Stimulated activated naive CD4-positive, alpha-beta T cell (primary cell): ENCODE measurements at regions not wholly inside any gene's neighbourhood (a gene's known extent, or its start where the extent isn't known, plus 50 kb on each side); places are given as distances from the start of the nearest gene placed in this dataset.
"Not testable (repeated sequence)": the region's sequence is repeated elsewhere in the genome, so short reads cannot be mapped to it uniquely, and the experiment has no call there.

Experiments
- DNase-seq, 6 experiments: peaks; one replicate each; lab custom pipeline; 2025; lab: John Stamatoyannopoulos, UW

GRCh38 chr5:87752362-87752761 is 339.6 kb upstream of the CCNH start:
- DNase-seq, result no peak

GRCh38 chr5:87751824-87752223 is 339.1 kb upstream of the CCNH start:
- no peak for DNase-seq

GRCh38 chr5:87746891-87747377 is 334.2 kb upstream of the CCNH start:
- no peak for DNase-seq

- DNase-seq, result no peak
These were observed 333.6 kb upstream of the CCNH start for GRCh38 chr5:87746341-87746740.

GRCh38 chr5:87741881-87742280 is 329.2 kb upstream of the CCNH start:
- DNase-seq, result no peak

- DNase-seq, result no peak
These were observed 323.2 kb upstream of the CCNH start for GRCh38 chr5:87735923-87736322.

GRCh38 chr5:87733897-87734296 is 321.2 kb upstream of the CCNH start:
- no peak for DNase-seq

GRCh38 chr5:87732875-87733768 is 320.4 kb upstream of the CCNH start:
- DNase-seq, result no peak

- DNase-seq, result no peak
These were observed 317.1 kb upstream of the CCNH start for GRCh38 chr5:87729781-87730180.

- no peak for DNase-seq
These were observed 309.6 kb upstream of the CCNH start for GRCh38 chr5:87722286-87722685.

GRCh38 chr5:87718224-87718925 is 305.6 kb upstream of the CCNH start:
- DNase-seq, result not testable (repeated sequence)

GRCh38 chr5:87717761-87718160 is 305.0 kb upstream of the CCNH start:
- DNase-seq, result no peak

- DNase-seq, result no peak
These were observed 293.1 kb upstream of the CCNH start for GRCh38 chr5:87705876-87706275.

- DNase-seq, result no peak
These were observed 274.2 kb upstream of the CCNH start for GRCh38 chr5:87686975-87687374.

GRCh38 chr5:87686018-87686417 is 273.3 kb upstream of the CCNH start:
- no peak for DNase-seq

- DNase-seq, result no peak
These were observed 261.5 kb upstream of the CCNH start for GRCh38 chr5:87674235-87674634.

- no peak for DNase-seq
These were observed 258.4 kb upstream of the CCNH start for GRCh38 chr5:87671146-87671545.

GRCh38 chr5:87665166-87665565 is 252.4 kb upstream of the CCNH start:
- no peak for DNase-seq

- DNase-seq, result no peak
These were observed 249.2 kb upstream of the CCNH start for GRCh38 chr5:87661784-87662566.

- DNase-seq, result no peak
These were observed 240.5 kb upstream of the CCNH start for GRCh38 chr5:87653242-87653641.

GRCh38 chr5:87650284-87650683 is 237.6 kb upstream of the CCNH start:
- no peak for DNase-seq

GRCh38 chr5:87649455-87649854 is 236.7 kb upstream of the CCNH start:
- no peak for DNase-seq
